Upper lobe of left lung (tissue), 6 donors: ENCODE measurements at regions not wholly inside any gene's neighbourhood (a gene's known extent, or its start where the extent isn't known, plus 50 kb on each side); places are given as distances from the start of the nearest gene placed in this dataset.

Experiments
- ATAC-seq, 2 donors: fragments of 200-7000 bp; cut with Tn5 transposase; one replicate each; pipeline ENCODE4 v1.9.1; 2022; ENCODE audit warnings: mild to moderate bottlenecking in 2 of 2, moderate library complexity in 2 of 2; ENCODE audit not compliant: low FRiP score in 2 of 2
- DNase-seq, 2 donors: peaks; one replicate each; pipeline ENCODE4 v3.0.0-alpha.2; 2019 to 2020
- H3K27ac ChIP-seq, 4 donors: fragments of 200-600 bp; sonication (generic); one replicate each; pipeline ENCODE4 v1.5.1; 2016 to 2019
- H3K27me3 ChIP-seq, 4 donors: fragments of 200-600 bp; sonication (generic); one replicate each; pipeline ENCODE4 v1.5.1; 2017 to 2019
- H3K36me3 ChIP-seq, 4 donors: fragments of 200-600 bp; sonication (generic); one replicate each; pipeline ENCODE4 v1.5.1; 2016 to 2019
- H3K4me1 ChIP-seq, 4 donors: fragments of 200-600 bp; sonication (generic); one replicate each; pipeline ENCODE4 v1.5.1; 2018 to 2019
- H3K4me3 ChIP-seq, 4 donors: fragments of 200-600 bp; sonication (generic); one replicate each; pipeline ENCODE4 v1.5.1; 2017 to 2019; ENCODE audit warnings: mild to moderate bottlenecking in 2 of 4, moderate library complexity in 1 of 4
- H3K9me3 ChIP-seq, 4 donors: fragments of 200-600 bp; sonication (generic); one replicate each; pipeline ENCODE4 v1.5.1; 2018 to 2019
- EP300 ChIP-seq, 4 donors: sonication (generic); formaldehyde crosslinking; IDR thresholded peaks; one replicate each; pipeline ENCODE4 v1.5.1; 2017; ENCODE audit warnings: antibody characterized with exemption in 4 of 4, control low read depth in 2 of 4
- POLR2A ChIP-seq, 4 donors: fragments of 450-650 bp; IDR thresholded peaks; one replicate each; pipeline ENCODE4 v1.5.1; 2016 to 2017; ENCODE audit warnings: antibody characterized with exemption in 4 of 4, mild to moderate bottlenecking in 2 of 4
- POLR2AphosphoS5 ChIP-seq, 2 donors: sonication (generic); formaldehyde crosslinking; IDR thresholded peaks; one replicate each; pipeline ENCODE4 v1.5.1; 2017; ENCODE audit warnings: antibody characterized with exemption in 2 of 2
- WGBS, 2 donors: methylation state at CpG; one replicate each; pipeline ENCODE4 v1.1.5; 2017 to 2018; 5-methylcytosine and 5-hydroxymethylcytosine counted together
- TF ChIP-seq, protein P1 (sequence below), 6 experiments: fragments of 450-650 bp in 4 of 6; fragments of 200-600 bp in 2 of 6; sonication (generic) in 2 of 6; IDR thresholded peaks; one replicate each; pipeline ENCODE4 v1.5.1; 2016 to 2019; ENCODE audit warnings: antibody characterized with exemption in 6 of 6
- donor health status: DM: no; HTN: no; CAD: no; lungs with moderate emphysema.
- donor health status: DM: no; HTN: yes; CAD: no; lungs with severe emphysema.

DNA sequence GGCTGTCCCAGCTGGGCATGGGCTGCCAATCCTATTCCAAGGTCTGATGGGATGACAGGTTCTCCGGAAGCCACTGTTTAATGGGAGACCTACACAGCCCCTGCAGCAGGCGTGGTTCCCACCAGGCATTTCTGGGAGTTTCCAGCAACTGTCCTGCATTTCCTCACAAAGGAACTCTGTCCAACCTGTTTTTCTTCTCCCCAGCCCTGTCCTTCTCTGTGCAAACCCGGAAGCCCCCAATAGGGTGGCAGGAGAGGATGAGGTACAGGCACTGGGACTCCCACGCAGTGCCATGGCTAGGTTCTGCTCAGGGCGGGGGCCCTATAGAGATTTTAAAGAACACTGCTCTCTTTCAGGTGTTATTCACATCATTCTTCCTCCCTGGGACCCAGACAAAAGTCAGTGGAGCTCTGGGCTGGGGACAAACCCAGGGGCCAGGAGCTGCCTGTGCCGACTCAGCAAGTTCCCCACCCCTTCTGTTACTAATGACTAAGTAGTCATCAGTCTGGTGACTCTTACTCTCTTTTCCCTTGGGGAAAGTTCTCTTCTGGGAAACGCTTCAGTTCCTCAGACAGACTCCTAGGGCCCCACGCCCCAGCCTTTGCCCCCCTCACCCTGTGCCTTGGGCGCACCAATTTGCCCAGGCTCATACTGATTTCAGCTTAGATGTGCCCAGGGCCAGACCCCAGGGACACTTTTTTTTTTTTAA, 97.7 kb downstream of the CD47 start:
- H3K4me3 ChIP-seq, result no peak overlapping the region
- no peaks in the 10 kb centered on the region for H3K9me3 ChIP-seq
- H3K36me3 ChIP-seq, result no peaks in the 10 kb centered on the region
- peaks cover 14 to 18% (median 15%) of the 10 kb centered on the region in 4 donors for H3K4me1 ChIP-seq
- no peak for TF ChIP-seq EP300 (IDR thresholded peaks at IDR 0.05)
- TF ChIP-seq POLR2AphosphoS5 (IDR thresholded peaks at IDR 0.05), result no peak
- no peaks in the 10 kb centered on the region for H3K27me3 ChIP-seq
- H3K27ac ChIP-seq, result peak overlapping the region in 2 of 4 donors; percentile 36 to 51
- DNase-seq (peak; percentile 26 to 53), ATAC-seq (peak; percentile 23 to 57)
- 80 to 82% methylated on average over 8 to 9 of the region's 9 CpGs for WGBS, 2 donors

DNA sequence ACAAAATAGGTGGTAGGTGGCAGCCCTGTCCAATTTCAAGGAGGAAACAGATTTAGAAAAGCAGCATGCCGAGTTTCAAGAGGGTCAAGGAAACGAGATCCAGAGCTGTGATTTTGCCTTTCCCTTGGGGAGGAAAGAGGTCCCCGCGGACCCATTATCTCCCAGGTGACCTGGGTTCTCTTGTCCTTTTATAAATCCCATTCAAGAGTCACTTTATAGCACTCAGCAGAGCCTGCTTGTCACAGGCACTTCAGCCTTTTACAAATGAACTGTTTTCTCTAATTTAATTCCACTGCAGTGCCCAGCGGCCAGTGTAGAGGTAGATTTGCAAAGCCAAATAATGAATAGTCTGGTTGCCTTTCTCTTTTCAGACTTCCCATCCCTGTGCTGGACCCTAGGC, 99.9 kb downstream of the CD47 start:
- Histone ChIP-seq H3K4me3 (no peak overlapping the region), H3K27ac (no peak overlapping the region), H3K36me3 (no peaks in the 10 kb centered on the region), H3K27me3 (no peaks in the 10 kb centered on the region), H3K9me3 (no peaks in the 10 kb centered on the region), H3K4me1 (peaks cover 32 to 39% (median 35%) of the 10 kb centered on the region in 4 donors)
- ATAC-seq (no peak), DNase-seq (no peak)
- TF ChIP-seq POLR2AphosphoS5 (IDR thresholded peaks at IDR 0.05), result no peak
- TF ChIP-seq, protein P1, sequence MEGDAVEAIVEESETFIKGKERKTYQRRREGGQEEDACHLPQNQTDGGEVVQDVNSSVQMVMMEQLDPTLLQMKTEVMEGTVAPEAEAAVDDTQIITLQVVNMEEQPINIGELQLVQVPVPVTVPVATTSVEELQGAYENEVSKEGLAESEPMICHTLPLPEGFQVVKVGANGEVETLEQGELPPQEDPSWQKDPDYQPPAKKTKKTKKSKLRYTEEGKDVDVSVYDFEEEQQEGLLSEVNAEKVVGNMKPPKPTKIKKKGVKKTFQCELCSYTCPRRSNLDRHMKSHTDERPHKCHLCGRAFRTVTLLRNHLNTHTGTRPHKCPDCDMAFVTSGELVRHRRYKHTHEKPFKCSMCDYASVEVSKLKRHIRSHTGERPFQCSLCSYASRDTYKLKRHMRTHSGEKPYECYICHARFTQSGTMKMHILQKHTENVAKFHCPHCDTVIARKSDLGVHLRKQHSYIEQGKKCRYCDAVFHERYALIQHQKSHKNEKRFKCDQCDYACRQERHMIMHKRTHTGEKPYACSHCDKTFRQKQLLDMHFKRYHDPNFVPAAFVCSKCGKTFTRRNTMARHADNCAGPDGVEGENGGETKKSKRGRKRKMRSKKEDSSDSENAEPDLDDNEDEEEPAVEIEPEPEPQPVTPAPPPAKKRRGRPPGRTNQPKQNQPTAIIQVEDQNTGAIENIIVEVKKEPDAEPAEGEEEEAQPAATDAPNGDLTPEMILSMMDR (IDR thresholded peaks at IDR 0.05), result no peak
- TF ChIP-seq EP300 (IDR thresholded peaks at IDR 0.05), result no peak
- TF ChIP-seq POLR2A (IDR thresholded peaks at IDR 0.05), result no peak
- WGBS, 2 donors, result 70 to 84% methylated on average over 5 of the region's 5 CpGs

DNA sequence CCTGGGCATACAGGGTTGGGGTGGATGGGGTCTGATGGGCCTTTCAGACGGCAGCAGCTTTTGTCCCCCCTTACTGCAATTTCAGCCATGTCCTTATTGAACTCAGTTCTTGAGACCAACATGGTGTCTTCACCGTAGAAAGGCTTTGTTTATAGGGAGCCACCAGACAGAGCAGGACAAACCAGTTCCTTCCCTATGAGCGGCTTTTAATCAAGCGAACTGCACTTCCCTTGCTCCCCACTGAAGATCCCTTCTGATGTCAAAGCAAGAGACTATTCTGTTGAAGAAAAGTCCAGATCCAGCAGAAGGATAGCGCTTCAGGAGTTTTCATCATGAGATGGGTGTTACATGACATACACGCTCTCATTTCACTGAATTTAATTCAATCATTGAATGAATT, 100.4 kb downstream of the CD47 start:
- TF ChIP-seq EP300 (IDR thresholded peaks at IDR 0.05) (no peak), POLR2A (IDR thresholded peaks at IDR 0.05) (no peak), POLR2AphosphoS5 (IDR thresholded peaks at IDR 0.05) (no peak)
- TF ChIP-seq, protein P1 (IDR thresholded peaks at IDR 0.05), result no peak
- Histone ChIP-seq H3K27me3 (no peaks in the 10 kb centered on the region), H3K4me3 (no peak overlapping the region), H3K27ac (no peak overlapping the region), H3K36me3 (no peaks in the 10 kb centered on the region), H3K9me3 (no peaks in the 10 kb centered on the region), H3K4me1 (peaks cover 32 to 43% (median 38%) of the 10 kb centered on the region in 4 donors)
- DNase-seq, result no peak
- WGBS, 2 donors, result 95 to 97% methylated on average over 6 of the region's 6 CpGs
- no peak for ATAC-seq

DNA sequence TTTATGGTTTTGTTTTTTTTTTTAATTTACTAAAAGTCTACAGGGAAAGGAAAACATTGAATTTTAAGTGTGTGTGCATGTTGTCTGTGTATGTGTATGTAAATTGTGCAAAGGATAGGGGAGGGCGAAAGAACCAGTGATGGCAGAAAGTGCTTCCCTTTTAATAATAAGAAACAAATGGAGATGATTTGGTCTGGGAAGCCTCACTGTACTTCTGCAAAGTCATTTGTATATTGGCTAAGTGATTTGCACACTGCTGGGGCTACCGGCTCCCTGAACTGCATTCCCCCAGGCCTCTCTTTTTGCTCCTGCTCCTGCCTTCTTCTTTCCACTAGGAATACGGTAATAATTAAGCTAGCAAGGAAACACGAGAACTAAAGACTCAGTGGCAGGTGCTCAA, 101.2 kb downstream of the CD47 start:
- 52 to 58% methylated on average over 4 of the region's 4 CpGs for WGBS, 2 donors
- Histone ChIP-seq H3K27ac (peak overlapping the region in 1 of 4 donors; percentile 73), H3K4me1 (peaks cover 32 to 43% (median 38%) of the 10 kb centered on the region in 4 donors), H3K36me3 (no peaks in the 10 kb centered on the region), H3K9me3 (no peaks in the 10 kb centered on the region), H3K4me3 (no peak overlapping the region), H3K27me3 (no peaks in the 10 kb centered on the region)
- DNase-seq (no peak), ATAC-seq (no peak)
- TF ChIP-seq POLR2A (IDR thresholded peaks at IDR 0.05) (no peak), EP300 (IDR thresholded peaks at IDR 0.05) (no peak)

DNA sequence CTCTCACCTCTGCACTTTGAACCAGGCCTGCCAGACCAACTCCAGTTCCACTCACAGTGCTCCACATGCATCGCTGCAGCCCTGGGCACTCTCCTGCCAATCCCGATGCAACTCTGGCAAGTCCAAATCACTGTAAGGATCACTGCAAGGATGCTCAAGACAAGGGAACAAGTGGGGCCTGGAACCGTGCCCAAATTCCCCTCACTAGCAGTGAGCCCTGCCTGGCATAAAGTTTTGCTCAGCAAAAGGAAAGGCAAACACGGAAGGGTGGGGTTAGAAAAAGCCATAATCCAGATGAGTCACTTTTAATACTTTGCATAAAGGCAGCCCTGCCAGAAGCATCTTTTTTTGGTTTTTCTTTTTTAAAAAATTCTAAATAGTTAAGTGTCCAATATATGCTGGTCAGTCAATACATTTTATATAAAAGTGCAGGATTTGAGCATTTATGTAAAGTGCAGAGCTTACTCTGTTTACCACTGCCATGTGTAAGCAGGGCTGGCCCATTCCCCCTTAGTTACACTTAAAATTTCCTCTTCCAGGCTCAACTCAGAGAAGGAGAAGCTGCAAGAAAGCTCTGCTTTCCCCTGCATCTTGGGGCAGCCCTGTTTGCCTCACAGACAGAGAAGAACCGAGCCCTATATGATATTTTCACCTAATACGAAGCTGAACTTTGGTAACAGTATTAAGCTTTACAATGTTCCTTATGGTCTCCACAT, 102.2 kb downstream of the CD47 start:
- Histone ChIP-seq H3K4me3 (no peak overlapping the region), H3K27ac (peak overlapping the region in 3 of 4 donors; percentile 67 to 73 (median 73))
- peak in 1 of 2 donors; percentile 91 for DNase-seq

More for the DNA sequence above, 102.2 kb downstream of the CD47 start:
- 49 to 50% methylated on average over 6 of the region's 6 CpGs for WGBS, 2 donors
- H3K4me1 ChIP-seq, result peaks cover 32 to 43% (median 38%) of the 10 kb centered on the region in 4 donors
- ATAC-seq, result peak; percentile 38 to 76
- H3K9me3 ChIP-seq, result no peaks in the 10 kb centered on the region
- TF ChIP-seq POLR2AphosphoS5 (IDR thresholded peaks at IDR 0.05) (peak; percentile 15 to 43), EP300 (IDR thresholded peaks at IDR 0.05) (peak in 2 of 4 donors; percentile 20 to 82), POLR2A (IDR thresholded peaks at IDR 0.05) (peak in 1 of 4 donors; percentile 10)
- TF ChIP-seq, protein P1 (IDR thresholded peaks at IDR 0.05), result no peak
- no peaks in the 10 kb centered on the region for H3K27me3 ChIP-seq
- no peaks in the 10 kb centered on the region for H3K36me3 ChIP-seq
